Stimulated activated CD8-positive, alpha-beta memory T cell treated with anti-CD3 and anti-CD28 coated beads, Interleukin-4, amount 100 ng/mL, for 4 hours (primary cell): ENCODE measurements at regions not wholly inside any gene's neighbourhood (a gene's known extent, or its start where the extent isn't known, plus 50 kb on each side); places are given as distances from the start of the nearest gene placed in this dataset.
"Not testable (repeated sequence)": the region's sequence is repeated elsewhere in the genome, so short reads cannot be mapped to it uniquely, and the experiment has no call there.

Experiments used
- DNase-seq, 2 donors: peaks; one replicate each; pipeline ENCODE4 v3.0.0-alpha.2; 2020; ENCODE audit warnings: low read depth in 2 of 2, low spot score in 1 of 2

DNA sequence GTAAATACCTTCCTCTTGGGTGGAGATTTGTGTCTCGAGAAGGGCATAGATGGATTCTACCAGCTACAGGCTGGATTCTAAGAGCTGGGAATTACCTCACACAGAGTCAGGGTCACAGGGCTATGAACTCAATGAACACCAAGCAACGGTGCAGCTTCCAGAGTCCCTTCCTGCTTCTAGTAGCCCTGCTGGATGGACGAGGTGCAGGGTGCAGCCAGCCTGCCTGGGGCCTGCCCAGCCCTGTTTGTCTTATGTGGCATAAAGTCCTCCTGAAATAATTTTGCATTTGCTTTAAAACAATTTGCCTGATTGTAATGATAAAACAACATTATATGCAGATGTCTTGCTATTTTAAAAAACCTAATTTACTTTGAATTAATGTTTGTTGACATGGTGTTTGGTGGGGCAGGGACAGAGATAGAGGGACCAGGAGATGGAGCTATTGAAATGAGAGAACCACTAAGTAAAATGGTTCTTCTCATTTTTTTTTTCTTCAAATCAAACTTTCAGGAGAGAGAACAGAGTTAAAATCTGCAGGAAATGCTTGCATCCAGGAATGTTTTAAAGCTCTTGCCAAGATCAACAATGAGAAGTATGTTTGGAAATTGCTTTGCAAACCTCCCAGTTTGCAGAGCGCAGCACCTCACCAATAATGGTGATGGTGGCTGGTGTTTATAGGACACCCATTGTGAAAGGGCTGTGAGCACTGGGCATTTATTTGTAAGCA lies 305.4 kb upstream of the PODXL start:
- no peak for DNase-seq

DNA sequence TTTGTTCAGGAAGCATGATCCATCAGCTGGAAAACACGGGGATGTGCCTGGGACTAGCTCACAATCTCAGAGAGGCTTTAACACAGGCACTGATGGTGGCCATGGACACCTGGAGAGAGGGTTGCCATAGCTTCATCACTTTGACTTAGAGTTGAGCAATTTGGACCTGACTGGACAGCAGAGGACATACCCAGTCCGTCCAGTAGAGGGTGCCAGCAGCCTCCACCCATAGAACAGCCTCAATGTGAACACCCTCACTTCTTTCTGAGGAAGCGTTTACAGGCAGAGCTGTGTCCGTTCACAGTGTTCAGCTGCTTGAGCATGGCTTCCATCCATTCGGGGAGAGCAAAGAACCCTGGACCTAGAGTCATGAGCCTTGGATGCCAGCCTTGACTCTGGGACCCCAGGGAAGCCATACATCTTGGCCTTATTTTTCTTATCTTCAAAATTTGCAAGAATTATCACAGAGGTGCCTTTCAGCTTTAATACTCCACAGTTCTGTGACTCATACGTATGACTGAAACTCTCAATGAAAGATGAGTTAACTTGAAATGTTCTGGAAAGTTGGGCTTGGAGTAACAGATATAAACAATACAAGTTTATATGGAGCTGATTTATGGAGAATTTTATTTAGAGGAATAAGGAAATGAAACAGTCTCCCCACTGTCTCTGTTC lies 302.9 kb upstream of the PODXL start:
- peak in 1 of 2 donors; percentile 3 for DNase-seq

DNA sequence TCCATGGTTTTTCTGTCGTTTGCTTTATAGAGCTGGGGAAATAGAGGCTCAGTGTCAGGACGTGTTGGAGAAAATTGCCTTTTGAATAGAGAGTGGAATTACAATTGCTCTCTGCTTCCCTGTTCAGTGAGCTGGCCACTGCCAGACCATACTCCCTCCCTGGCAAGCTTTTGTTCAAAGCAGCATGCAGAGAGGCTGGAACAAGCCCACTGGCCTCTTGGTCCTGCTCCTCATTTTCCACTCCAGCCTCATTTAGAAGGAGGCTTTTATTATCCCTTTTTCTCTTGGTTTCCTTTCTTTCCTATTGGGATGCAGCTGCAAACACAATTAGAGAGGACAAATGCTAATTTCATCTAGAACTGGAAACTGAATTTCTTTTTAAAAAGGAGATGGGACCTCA lies 302.2 kb upstream of the PODXL start:
- no peak for DNase-seq

- no peak for DNase-seq
Observed at GRCh38 chr7:131849472-131849871, 293.0 kb upstream of the PODXL start.

GRCh38 chr7:131848033-131848432 lies 291.6 kb upstream of the PODXL start:
- DNase-seq, result no peak

- no peak for DNase-seq
Observed at GRCh38 chr7:131845573-131846314, 289.3 kb upstream of the PODXL start.

GRCh38 chr7:131844369-131844768 lies 287.9 kb upstream of the PODXL start:
- no peak for DNase-seq

GRCh38 chr7:131843898-131844331 lies 287.5 kb upstream of the PODXL start:
- DNase-seq, result no peak

DNA sequence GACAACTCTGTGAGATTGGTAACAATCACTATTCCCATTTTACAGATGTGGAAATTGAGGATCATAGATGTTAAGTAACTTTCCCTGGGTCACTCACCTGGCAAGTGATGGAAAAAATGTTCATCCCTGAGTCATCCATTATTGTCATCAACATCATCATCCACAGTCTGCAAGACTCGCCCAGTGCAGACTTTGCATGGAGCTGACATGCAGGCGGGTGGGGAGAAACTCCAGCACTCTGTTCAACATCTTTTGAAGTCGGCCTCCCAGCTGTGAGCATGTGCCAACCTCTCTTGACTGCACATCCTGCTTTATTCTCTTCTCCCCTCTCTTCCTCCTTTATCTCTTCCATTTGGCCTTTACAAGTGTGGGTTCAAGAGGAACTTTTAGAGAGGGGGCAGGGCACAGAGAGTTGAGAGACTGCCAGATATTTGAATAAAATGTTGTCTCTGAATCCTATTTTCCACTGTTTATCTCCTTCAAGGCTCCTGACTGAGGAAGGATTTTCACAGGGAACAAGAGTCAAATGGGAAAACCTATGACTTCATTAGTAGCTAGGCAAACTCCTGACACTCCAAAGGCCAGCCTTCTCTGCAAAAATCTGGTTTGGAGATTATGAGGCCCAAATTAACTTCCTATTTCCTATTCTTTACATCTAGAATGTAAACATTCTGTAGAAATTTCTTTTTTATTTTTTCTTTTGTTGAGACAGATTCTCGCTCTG lies 283.7 kb upstream of the PODXL start:
- no peak for DNase-seq

DNA sequence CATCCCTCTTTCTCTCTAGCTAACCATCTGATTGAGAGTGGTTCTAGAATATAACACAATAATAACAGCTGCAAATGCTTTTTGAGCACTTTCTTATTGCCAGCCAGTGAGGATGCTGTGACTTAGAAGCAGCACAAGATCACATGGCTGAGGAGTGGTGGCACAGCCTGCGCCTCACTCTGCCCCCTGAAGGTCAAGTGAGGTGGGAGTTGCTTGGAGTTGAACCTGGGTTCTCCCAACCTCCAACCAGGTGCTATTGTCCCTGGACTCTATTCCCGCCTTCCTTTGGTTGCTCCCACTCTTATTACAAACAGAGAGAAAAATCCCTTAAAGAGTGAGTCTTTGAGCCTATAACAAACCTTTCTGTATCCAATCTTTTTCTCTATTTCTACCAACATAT lies 280.3 kb upstream of the PODXL start:
- DNase-seq, result no peak

DNA sequence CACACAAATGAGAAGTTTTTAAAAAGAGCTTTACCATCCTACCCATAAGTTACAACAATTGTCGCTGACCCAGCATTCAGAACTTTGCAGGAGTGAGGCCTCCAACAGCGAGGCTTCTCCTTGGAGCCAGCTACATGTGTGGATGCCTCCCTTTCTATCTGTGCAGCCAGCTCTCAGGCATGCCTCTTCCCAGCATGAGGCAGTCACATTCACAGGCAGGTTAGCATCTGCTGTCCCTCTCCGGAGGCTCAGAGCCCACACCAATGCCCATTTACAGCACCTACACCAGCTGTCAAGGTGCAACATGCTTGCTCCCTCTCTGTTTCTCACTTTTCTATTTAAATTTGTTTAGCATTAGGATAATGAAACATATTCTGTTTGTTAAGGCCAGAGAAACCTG lies 278.7 kb upstream of the PODXL start:
- no peak for DNase-seq

- DNase-seq, result no peak
Observed at GRCh38 chr7:131830681-131831080, 274.3 kb upstream of the PODXL start.

GRCh38 chr7:131829947-131830558 lies 273.6 kb upstream of the PODXL start:
- no peak for DNase-seq

GRCh38 chr7:131827421-131827820 lies 271.0 kb upstream of the PODXL start:
- no peak for DNase-seq

DNA sequence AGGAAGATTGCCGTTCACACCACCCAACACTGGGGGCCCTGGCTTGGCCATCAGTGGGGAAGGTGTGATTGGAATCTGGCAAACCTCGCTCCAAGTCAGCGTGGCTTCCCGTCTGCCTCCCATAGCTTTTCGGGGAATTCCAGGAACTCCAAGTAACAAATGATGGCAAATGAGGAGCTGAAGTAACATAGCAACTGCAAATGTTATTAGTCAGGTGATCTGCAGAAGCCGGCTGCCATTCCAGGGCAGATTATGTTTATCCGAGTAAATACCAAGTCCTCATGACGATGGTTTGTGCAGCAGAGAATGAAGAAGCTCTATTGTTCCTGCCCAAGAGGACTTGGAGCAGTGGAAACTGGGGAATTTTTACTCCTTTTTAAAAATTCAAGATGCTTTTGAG lies 270.5 kb upstream of the PODXL start:
- DNase-seq, result no peak

DNA sequence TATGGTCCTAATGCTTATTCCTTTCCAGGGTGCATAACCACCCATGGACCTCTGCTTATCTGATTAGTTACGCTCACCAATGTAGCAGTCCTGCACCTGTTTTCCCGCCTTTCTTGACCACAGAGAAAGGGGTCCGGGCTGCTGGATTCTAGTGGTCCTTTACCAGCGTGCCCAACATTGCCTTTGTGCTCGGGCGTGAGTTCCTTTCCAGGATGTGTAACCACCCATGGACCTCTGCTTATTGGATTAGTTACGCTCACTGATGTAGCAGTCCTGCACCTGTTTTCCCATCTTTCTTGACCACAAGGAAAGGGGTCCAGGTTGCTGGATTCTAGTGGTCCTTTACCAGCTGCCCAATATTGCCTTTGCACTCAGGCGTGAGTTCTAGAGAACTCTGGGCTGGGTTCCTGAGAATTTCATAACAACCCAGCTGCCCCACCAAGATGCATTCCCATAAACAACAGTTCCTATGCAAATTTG lies 267.6 kb upstream of the PODXL start:
- not testable (repeated sequence) for DNase-seq

DNA sequence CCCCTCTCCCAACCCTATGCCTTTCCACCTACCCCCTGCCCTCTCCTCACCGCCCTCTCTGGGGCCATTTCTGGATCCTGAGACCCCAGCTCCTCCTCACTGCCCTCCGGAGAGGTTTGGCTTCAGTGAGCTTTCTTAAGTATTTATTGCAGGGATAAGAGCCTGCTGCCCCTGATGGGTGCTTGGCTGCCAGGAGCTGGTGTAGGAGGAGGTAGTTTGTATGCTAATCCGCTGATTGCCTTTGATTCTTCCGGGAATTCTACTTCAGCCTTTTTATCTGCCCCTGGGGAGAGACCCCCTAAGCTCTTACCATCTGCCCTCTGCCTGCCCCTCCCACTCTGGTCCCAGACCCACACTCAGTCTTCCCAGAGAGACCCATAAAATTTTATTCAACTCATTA lies 263.5 kb upstream of the PODXL start:
- no peak for DNase-seq

- DNase-seq, result no peak
Observed at GRCh38 chr7:131816391-131817007, 260.1 kb upstream of the PODXL start.

GRCh38 chr7:131808736-131809135 lies 252.3 kb upstream of the PODXL start:
- DNase-seq, result no peak

DNA sequence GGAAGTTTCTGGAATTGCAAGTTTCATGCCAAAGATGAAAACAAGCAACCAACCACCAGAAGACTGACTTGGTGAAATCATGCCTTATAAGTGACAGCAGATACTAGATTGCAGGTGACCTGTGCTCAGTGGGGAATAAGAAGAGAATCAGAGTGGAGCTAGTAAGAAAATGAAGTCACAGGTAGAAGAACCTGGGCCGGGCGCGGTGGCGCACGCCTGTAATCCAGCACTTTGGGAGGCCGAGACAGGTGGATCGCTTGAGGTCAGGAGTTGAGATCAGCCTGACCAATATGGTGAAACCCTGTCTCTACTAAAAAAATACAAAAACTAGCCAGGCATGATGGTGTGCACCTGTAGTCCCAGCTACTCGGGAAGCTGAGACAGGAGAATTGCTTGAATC lies 251.7 kb upstream of the PODXL start:
- DNase-seq, result not testable (repeated sequence)
